ENCODE measurements at regions not wholly inside any gene's neighbourhood (a gene's known extent, or its start where the extent isn't known, plus 50 kb on each side); places are given as distances from the start of the nearest gene placed in this dataset.

- no peak for TF ChIP-seq CTCF (IDR thresholded peaks at IDR 0.05; ENCODE audit: low read depth, low read length)
- TF ChIP-seq EZH2phosphoT487 (IDR thresholded peaks at IDR 0.05; ENCODE audit: low read depth), result no peak
Observed at GRCh38 chr7:36092221-36092771, 60.8 kb upstream of the EEPD1 start.
